Skeletal muscle satellite cell (primary cell): ENCODE measurements at regions not wholly inside any gene's neighbourhood (a gene's known extent, or its start where the extent isn't known, plus 50 kb on each side); places are given as distances from the start of the nearest gene placed in this dataset.

Experiments
- H3K27me3 ChIP-seq: 2 replicates; pipeline ENCODE4 v1.7.0; 2013; ENCODE audit warnings: low read length; ENCODE audit not compliant: control insufficient read depth, insufficient read depth
- H3K36me3 ChIP-seq: 2 replicates; pipeline ENCODE4 v1.7.0; 2013; ENCODE audit warnings: mild to moderate bottlenecking, control low read depth, low read length; ENCODE audit not compliant: insufficient read depth
- H3K4me1 ChIP-seq: 2 replicates; pipeline ENCODE4 v1.7.0; 2013; ENCODE audit warnings: low read length; ENCODE audit not compliant: control insufficient read depth, insufficient read depth
- H3K4me2 ChIP-seq: 2 replicates; pipeline ENCODE4 v1.7.0; 2013; ENCODE audit warnings: mild to moderate bottlenecking, low read length
- H3K4me3 ChIP-seq: 2 replicates; pipeline ENCODE4 v1.7.0; 2013; ENCODE audit warnings: low read length
- H3K9ac ChIP-seq: 2 replicates; pipeline ENCODE4 v1.7.0; 2013; ENCODE audit warnings: mild to moderate bottlenecking, low read depth, low read length, moderate library complexity
- H3K9me3 ChIP-seq: replicated peaks from 2 replicates; pipeline ENCODE4 v1.7.0; 2013; ENCODE audit warnings: mild to moderate bottlenecking, control low read depth, low read length

DNA sequence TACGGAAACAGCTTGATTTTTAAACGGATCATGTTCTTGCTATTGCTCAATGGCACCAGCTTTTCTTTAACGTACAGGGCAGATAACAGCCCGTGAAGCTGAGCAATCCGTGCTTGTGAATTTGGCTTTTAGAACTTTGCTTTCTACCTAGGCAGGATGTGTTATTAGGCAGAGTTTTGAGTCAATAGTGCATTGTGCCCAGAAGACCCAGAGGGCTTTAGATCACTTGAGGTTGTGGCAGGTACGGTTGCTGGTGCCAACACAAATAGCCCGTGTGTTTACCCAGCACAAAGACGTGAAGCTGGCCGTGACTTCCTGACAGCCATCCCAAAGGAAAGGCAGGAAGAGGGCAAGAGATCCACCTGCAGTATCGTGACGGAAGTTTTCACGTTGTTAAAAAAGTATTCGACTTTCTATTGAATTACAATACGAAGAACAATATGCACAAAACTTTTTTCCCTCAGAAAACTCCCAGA is 117.4 kb upstream of the FRMD1 start:
- Histone ChIP-seq H3K9ac (no peak overlapping the region), H3K4me3 (no peak overlapping the region), H3K4me1 (no peaks in the 10 kb centered on the region), H3K9me3 (peaks cover 9% of the 10 kb centered on the region), H3K27me3 (no peaks in the 10 kb centered on the region), H3K4me2 (no peak overlapping the region), H3K36me3 (no peaks in the 10 kb centered on the region)

- Histone ChIP-seq H3K27me3 (no peaks in the 10 kb centered on the region), H3K36me3 (no peaks in the 10 kb centered on the region), H3K9me3 (peaks cover 8% of the 10 kb centered on the region), H3K4me2 (no peak overlapping the region), H3K4me1 (no peaks in the 10 kb centered on the region), H3K4me3 (no peak overlapping the region), H3K9ac (no peak overlapping the region)
Observed at GRCh38 chr6:168195712-168196111, 116.7 kb upstream of the FRMD1 start.

DNA sequence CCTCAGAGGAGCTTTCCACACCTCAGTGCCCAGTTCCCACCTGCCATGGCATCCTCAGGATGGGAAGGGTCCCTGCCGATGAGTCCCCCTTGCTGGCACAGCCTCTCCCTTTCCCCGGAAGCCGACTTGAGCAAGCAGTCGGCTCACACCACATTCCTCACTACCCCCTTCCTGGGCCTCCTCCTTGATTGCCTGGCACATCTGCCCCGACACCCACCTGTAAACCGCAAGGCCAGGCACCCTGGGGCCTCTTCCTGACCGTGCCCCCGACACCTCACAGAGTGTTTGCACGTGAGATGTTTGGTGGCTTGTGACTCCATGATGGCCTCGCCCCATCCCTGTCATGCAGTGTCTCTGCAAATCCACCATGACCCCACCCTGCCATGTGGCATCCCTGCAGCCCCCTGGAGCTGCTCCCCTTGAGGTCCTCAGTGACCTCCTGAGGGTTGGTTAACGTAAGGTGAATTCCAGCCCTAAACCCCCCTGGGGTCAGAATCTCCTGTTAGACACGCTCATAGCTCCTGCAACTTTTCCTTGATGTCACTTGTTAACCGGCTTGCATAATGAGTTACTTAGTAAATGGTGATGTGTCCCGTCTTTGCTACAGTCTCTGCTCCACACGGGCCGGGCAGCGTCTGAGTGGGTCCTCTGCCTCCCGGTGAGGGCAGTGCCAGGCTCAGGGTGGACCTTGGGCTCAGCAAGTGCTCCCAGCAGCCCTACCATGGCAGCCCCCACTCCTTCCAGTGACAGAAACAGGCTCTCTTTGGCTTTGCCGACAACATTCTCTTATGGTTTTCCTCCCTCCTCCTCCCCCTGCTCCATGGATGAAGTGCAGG is 115.9 kb upstream of the FRMD1 start:
- Histone ChIP-seq H3K4me3 (no peak overlapping the region), H3K9me3 (peaks cover 6% of the 10 kb centered on the region), H3K27me3 (no peaks in the 10 kb centered on the region), H3K9ac (no peak overlapping the region), H3K4me2 (no peak overlapping the region), H3K4me1 (no peaks in the 10 kb centered on the region), H3K36me3 (no peaks in the 10 kb centered on the region)

- Histone ChIP-seq H3K4me2 (no peak overlapping the region), H3K9ac (no peak overlapping the region), H3K4me3 (no peak overlapping the region), H3K4me1 (no peaks in the 10 kb centered on the region), H3K36me3 (no peaks in the 10 kb centered on the region), H3K9me3 (peaks cover 8% of the 10 kb centered on the region), H3K27me3 (no peaks in the 10 kb centered on the region)
Observed at GRCh38 chr6:168193816-168194721, 115.1 kb upstream of the FRMD1 start.

DNA sequence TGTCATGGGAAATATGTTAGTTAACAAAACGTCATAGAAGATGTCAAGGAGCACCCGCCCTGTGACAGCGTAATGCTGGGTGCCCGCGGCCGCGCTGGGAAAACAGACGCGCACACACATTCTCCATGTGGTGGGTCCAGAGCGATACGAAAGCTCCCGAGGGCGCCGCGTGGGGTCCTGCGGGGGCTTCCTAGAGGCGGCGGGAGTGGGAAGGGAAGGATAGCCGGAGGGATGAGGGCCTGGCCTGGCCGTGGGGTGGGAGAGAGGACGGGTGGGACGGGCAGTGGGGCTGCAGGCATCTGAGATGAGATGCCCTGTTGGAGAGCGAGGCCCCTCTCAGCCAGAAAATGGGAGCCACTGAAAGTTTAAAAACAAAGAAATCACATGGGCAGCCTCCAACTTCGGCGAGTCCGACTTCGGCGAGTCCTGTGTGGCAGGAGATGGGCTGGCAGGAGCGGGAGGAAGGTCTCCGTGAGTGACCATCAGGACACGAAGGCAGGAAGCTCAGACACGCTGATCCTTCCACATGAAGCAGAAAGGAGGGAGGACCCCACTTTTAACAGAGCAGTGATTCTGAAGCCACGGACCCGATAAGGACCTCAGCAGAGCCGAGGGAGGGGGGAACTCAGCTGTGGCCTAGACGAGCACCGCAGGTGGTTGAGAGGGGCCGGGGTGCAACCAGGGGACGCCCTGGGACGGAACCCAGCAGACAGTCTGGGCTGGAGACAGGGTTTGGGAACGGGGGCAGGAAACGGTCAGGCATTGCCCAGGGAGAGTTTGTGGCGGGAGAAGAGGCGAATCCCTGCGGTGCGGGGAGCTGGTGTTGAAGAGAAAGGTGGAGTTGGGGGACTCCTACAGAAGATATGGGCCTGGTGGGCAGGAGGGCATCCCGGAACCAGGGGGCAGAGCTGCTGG is 114.1 kb upstream of the FRMD1 start:
- H3K9ac ChIP-seq = no peak overlapping the region
- H3K36me3 ChIP-seq = no peaks in the 10 kb centered on the region
- H3K9me3 ChIP-seq = peaks cover 4% of the 10 kb centered on the region
- H3K4me1 ChIP-seq = no peaks in the 10 kb centered on the region
- H3K4me2 ChIP-seq = no peak overlapping the region
- no peaks in the 10 kb centered on the region for H3K27me3 ChIP-seq
- no peak overlapping the region for H3K4me3 ChIP-seq

GRCh38 chr6:168192195-168192900 is 113.3 kb upstream of the FRMD1 start:
- H3K9me3 ChIP-seq = peaks cover 7% of the 10 kb centered on the region
- no peak overlapping the region for H3K9ac ChIP-seq
- H3K36me3 ChIP-seq = no peaks in the 10 kb centered on the region
- H3K27me3 ChIP-seq = no peaks in the 10 kb centered on the region
- H3K4me2 ChIP-seq = no peak overlapping the region
- H3K4me1 ChIP-seq = no peaks in the 10 kb centered on the region
- no peak overlapping the region for H3K4me3 ChIP-seq

GRCh38 chr6:168190646-168191443 is 111.8 kb upstream of the FRMD1 start:
- H3K4me2 ChIP-seq = no peak overlapping the region
- peaks cover 7% of the 10 kb centered on the region for H3K9me3 ChIP-seq
- no peaks in the 10 kb centered on the region for H3K4me1 ChIP-seq
- no peak overlapping the region for H3K9ac ChIP-seq
- no peaks in the 10 kb centered on the region for H3K27me3 ChIP-seq
- no peaks in the 10 kb centered on the region for H3K36me3 ChIP-seq
- H3K4me3 ChIP-seq = no peak overlapping the region

DNA sequence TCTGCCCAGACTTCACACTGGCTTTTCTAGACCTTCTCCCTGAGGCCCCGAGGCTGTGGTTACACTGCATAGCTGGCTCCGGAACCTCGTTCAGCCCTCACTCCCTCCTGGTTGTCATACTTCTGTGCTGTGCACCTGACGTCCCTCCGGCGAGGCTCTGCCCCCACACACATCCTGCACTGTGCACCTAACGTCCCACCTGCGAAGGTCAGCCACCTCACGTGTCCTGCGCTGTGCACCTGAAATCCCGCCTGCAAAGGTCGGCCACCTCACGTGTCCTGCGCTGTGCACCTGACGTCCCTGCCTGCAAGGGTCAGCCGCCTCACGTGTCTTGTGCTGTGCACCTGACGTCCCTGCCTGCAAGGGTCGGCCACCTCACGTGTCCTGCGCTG is 111.0 kb upstream of the FRMD1 start:
- Histone ChIP-seq H3K36me3 (no peaks in the 10 kb centered on the region), H3K27me3 (no peaks in the 10 kb centered on the region), H3K9me3 (peaks cover 7% of the 10 kb centered on the region), H3K4me3 (no peak overlapping the region), H3K9ac (no peak overlapping the region), H3K4me1 (no peaks in the 10 kb centered on the region), H3K4me2 (no peak overlapping the region)

- H3K4me1 ChIP-seq = no peaks in the 10 kb centered on the region
- H3K36me3 ChIP-seq = no peaks in the 10 kb centered on the region
- H3K27me3 ChIP-seq = no peaks in the 10 kb centered on the region
- H3K9ac ChIP-seq = no peak overlapping the region
- H3K4me2 ChIP-seq = no peak overlapping the region
- H3K9me3 ChIP-seq = peaks cover 7% of the 10 kb centered on the region
- no peak overlapping the region for H3K4me3 ChIP-seq
Observed at GRCh38 chr6:168189200-168190013, 110.4 kb upstream of the FRMD1 start.
